ENCODE measurements at regions not wholly inside any gene's neighbourhood (a gene's known extent, or its start where the extent isn't known, plus 50 kb on each side); places are given as distances from the start of the nearest gene placed in this dataset.

DNA sequence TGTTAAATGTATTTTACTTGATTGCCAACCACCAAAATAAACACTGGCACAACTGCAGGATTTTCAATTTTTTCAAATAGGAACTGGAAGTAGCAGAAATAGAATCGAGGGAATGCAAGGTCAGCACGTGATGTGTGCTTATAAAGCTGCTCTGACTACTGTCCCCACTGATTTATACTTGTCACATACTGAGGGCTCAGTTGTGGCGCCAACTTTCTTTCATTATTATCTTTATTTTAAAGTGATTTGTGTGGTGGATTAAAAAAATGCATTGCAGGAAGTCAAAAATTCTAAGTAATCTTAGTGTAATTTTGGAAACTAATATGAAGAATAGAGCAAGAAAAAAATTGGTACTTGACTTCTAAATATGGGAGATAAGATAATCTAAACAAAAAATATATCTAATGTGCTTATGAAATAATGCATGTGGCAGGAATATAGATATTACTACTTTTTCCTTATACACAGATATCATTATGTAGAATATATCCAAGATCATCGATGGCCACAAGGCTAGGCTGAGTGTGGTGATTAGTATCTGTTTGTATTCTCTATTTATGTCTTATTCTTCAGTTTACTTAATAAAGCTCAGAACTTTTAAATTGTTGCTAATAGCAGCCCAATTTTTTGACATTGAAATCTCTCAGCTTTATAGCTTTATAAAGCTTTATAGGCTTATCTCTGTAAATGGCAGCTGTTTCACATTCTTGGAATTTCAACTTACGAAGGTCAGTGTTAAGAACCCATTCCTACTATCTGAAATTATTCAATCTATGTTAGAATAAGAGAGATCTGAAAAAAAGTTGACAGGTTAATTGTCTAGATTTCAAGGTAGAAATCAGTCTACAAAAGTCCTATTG, 404.5 kb upstream of the ADAMTS5 start:
- TF ChIP-seq, protein P1, sequence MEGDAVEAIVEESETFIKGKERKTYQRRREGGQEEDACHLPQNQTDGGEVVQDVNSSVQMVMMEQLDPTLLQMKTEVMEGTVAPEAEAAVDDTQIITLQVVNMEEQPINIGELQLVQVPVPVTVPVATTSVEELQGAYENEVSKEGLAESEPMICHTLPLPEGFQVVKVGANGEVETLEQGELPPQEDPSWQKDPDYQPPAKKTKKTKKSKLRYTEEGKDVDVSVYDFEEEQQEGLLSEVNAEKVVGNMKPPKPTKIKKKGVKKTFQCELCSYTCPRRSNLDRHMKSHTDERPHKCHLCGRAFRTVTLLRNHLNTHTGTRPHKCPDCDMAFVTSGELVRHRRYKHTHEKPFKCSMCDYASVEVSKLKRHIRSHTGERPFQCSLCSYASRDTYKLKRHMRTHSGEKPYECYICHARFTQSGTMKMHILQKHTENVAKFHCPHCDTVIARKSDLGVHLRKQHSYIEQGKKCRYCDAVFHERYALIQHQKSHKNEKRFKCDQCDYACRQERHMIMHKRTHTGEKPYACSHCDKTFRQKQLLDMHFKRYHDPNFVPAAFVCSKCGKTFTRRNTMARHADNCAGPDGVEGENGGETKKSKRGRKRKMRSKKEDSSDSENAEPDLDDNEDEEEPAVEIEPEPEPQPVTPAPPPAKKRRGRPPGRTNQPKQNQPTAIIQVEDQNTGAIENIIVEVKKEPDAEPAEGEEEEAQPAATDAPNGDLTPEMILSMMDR (IDR thresholded peaks at IDR 0.05), result no peak
- no peak for TF ChIP-seq POLR2AphosphoS5 (IDR thresholded peaks at IDR 0.05; ENCODE audit: low read depth, low read length)
- no peak for TF ChIP-seq SIN3A (IDR thresholded peaks at IDR 0.05; ENCODE audit: borderline replicate concordance, insufficient read depth, low read depth, low read length)
- TF ChIP-seq, protein P2, sequence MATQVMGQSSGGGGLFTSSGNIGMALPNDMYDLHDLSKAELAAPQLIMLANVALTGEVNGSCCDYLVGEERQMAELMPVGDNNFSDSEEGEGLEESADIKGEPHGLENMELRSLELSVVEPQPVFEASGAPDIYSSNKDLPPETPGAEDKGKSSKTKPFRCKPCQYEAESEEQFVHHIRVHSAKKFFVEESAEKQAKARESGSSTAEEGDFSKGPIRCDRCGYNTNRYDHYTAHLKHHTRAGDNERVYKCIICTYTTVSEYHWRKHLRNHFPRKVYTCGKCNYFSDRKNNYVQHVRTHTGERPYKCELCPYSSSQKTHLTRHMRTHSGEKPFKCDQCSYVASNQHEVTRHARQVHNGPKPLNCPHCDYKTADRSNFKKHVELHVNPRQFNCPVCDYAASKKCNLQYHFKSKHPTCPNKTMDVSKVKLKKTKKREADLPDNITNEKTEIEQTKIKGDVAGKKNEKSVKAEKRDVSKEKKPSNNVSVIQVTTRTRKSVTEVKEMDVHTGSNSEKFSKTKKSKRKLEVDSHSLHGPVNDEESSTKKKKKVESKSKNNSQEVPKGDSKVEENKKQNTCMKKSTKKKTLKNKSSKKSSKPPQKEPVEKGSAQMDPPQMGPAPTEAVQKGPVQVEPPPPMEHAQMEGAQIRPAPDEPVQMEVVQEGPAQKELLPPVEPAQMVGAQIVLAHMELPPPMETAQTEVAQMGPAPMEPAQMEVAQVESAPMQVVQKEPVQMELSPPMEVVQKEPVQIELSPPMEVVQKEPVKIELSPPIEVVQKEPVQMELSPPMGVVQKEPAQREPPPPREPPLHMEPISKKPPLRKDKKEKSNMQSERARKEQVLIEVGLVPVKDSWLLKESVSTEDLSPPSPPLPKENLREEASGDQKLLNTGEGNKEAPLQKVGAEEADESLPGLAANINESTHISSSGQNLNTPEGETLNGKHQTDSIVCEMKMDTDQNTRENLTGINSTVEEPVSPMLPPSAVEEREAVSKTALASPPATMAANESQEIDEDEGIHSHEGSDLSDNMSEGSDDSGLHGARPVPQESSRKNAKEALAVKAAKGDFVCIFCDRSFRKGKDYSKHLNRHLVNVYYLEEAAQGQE (IDR thresholded peaks at IDR 0.05; ENCODE audit: insufficient read depth in 1 of 2, low read depth in 2 of 2, low read length in 1 of 2), result no peak
